ENCODE measurements at regions not wholly inside any gene's neighbourhood (a gene's known extent, or its start where the extent isn't known, plus 50 kb on each side); places are given as distances from the start of the nearest gene placed in this dataset.

DNA sequence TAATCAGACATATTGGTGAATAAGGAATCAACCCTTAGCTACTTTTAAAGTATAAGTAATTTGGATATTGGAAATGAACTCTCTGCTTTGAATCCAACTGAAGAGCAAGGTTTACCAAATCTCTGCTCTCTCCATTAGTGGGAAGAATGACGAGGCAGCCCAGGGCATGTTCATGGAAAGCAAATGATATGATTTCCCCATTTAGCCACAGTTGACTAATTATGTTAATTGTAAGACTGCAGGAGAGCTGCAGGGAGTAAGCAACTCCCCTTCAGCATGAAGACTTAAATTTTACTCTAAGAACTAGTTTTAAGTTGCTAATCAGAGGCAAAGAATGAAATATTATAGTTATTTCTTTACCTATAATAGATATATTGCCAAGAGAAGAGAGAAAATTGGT, 194.3 kb upstream of the CD180 start:
- H3K4me3 ChIP-seq (ENCODE audit: low read depth, low read length), result no peak overlapping the region

GRCh38 chr5:67383451-67383850, 186.9 kb upstream of the CD180 start:
- no peak overlapping the region for H3K4me3 ChIP-seq (ENCODE audit: low read depth, low read length)

DNA sequence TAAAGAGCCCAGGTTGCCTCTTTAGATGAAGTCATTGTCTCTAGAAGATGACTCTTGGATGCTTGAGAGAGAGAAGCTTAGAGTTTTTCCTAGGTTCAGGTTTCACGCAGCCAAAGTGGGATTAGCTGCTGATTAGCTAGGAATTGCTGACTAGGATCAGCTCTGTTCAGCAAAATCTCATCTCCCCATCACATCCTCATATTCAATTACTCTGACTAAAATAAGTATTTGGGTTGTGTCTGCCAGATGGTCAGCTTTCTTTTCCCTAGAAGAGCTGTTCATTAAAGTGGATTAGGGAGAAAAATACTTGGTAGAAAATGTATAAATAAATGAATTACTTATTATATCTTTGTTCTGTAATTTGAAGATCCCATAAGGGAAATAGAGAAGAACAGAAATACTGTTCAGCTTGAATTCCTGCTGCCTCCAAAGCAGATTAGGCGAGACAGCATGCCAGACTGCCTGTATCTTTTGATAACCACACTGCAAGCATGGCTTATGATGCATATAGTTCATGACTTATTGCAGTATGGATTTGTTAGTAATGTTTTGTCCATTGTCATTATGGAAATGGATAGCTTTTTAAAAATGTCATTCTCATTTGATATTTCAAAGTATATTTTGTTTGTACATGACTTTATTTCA, 184.8 kb upstream of the CD180 start:
- H3K4me3 ChIP-seq (ENCODE audit: low read depth, low read length), result no peak overlapping the region

DNA sequence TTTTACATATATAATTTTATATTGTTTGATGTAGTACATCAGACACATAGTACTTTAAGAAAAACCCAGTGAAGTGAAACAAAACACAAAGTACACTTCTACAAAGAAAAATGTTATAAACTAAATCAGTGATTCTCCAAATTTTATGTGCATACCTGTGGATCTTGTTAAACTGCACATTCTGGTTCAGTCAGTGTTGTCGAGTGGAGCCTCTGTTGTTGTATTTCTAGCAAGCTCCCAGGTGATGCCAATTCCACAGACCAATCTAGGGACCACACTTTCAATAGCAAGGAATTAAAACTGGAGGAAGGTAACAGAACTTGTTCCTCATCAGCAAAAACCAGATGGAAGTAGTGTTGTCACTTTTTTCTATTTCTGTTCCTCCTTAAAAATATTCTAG, 183.8 kb upstream of the CD180 start:
- H3K4me3 ChIP-seq (ENCODE audit: low read depth, low read length), result no peak overlapping the region

- H3K4me3 ChIP-seq (ENCODE audit: low read depth, low read length), result no peak overlapping the region
These were observed 183.2 kb upstream of the CD180 start for GRCh38 chr5:67379753-67380152.

DNA sequence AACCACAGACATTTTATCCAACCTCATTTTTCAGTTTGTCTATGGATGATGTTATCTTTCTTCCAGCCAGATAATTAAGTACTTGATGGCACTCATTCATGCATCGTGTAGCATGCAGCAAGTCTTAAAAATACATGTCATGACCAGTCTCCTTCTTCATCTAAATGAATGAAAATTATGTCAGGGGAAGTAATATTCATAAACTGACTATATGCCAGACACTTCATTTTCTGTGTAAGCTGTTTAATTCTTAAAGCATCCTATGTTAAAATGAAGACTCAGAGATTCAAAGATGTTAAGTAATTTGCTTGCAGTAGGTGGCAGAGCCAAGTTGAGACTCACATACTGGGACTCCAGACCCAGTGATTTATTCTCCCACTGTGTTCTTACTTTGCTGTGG, 181.7 kb upstream of the CD180 start:
- no peak overlapping the region for H3K4me3 ChIP-seq (ENCODE audit: low read depth, low read length)

DNA sequence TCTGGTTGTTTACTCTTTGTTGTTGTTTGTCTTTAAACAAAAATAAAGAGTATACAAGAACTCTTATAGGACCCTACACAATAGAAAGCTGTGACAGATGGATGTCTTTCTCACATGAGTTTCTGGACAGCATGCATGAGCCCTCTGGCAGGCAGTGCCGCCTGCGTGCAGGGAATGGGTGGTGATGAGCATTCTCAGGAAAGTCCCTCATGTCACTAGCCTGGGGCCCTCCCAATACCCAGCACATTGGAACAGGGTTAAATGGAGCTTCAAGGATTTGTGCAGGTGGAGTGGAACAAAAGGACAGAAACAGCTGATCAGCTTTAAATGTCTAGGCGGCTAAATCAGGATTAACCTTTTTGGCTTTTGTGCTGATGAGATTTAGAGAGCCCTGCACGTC, 181.0 kb upstream of the CD180 start:
- no peak overlapping the region for H3K4me3 ChIP-seq (ENCODE audit: low read depth, low read length)

- H3K4me3 ChIP-seq (ENCODE audit: low read depth, low read length), result no peak overlapping the region
These were observed 179.0 kb upstream of the CD180 start for GRCh38 chr5:67375606-67376005.

- no peak overlapping the region for H3K4me3 ChIP-seq (ENCODE audit: low read depth, low read length)
These were observed 177.8 kb upstream of the CD180 start for GRCh38 chr5:67374378-67374777.

- no peak overlapping the region for H3K4me3 ChIP-seq (ENCODE audit: low read depth, low read length)
These were observed 176.9 kb upstream of the CD180 start for GRCh38 chr5:67373518-67373917.

GRCh38 chr5:67372887-67373286, 176.3 kb upstream of the CD180 start:
- no peak overlapping the region for H3K4me3 ChIP-seq (ENCODE audit: low read depth, low read length)

GRCh38 chr5:67371924-67372323, 175.3 kb upstream of the CD180 start:
- H3K4me3 ChIP-seq (ENCODE audit: low read depth, low read length), result no peak overlapping the region

- no peak overlapping the region for H3K4me3 ChIP-seq (ENCODE audit: low read depth, low read length)
These were observed 170.2 kb upstream of the CD180 start for GRCh38 chr5:67366691-67367395.

- H3K4me3 ChIP-seq (ENCODE audit: low read depth, low read length), result no peak overlapping the region
These were observed 169.7 kb upstream of the CD180 start for GRCh38 chr5:67366276-67366675.

GRCh38 chr5:67364381-67364970, 167.9 kb upstream of the CD180 start:
- no peak overlapping the region for H3K4me3 ChIP-seq (ENCODE audit: low read depth, low read length)

DNA sequence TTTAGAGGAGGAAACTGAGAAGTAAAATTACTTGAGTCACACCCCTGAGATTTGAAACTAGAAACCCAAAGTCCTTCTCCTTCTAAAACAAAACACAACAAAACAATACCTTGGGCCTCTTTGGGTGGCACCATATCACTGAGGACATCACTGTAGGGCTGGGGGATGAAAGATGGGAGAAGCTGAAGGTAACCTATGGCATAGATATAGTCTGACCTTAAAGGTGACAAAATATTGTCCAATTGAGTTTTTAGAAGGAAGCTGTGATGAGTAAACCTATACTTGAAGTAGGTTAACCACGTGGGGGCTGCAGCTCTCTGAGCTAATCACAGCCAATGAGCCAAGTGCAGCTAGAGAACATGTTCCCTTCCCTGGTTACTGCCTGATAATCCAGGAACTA, 167.4 kb upstream of the CD180 start:
- no peak overlapping the region for H3K4me3 ChIP-seq (ENCODE audit: low read depth, low read length)

- no peak overlapping the region for H3K4me3 ChIP-seq (ENCODE audit: low read depth, low read length)
These were observed 166.6 kb upstream of the CD180 start for GRCh38 chr5:67363180-67363709.

DNA sequence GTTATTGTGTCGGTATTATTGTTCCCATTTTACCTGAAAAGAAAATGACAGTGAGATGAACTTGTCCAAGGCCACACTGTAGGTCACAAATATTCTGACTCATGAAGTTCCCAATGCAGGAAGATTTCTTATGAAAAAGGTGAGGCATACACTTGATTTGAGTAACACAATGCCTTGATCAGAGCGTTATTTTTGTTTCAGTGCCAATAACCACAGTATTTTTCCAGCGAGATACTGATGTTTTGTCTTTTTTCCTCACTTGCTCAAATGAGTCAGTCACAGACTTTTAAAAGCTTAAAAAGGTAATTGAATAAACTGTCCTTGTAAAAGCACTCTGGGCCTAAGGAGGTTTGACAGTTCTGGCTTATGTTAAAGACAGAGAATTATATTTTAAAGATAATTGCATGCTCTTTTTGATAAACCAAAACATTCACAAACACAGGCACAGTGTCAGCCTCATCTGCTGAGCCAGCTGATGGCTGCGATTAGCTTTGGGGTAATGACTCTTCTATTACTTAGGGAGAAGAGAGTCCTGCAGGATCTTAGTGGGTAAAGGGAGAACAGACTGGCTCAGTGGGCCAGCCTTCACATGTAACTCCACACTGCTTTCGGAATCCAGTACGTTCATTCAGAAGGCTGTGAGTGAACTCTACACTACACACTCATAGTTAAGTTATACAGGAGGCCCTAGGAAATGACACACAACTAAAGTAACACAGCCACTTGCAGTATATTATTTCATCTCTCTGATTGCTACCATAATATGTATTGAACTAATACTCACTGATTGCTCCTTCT, 165.5 kb upstream of the CD180 start:
- no peak overlapping the region for H3K4me3 ChIP-seq (ENCODE audit: low read depth, low read length)

DNA sequence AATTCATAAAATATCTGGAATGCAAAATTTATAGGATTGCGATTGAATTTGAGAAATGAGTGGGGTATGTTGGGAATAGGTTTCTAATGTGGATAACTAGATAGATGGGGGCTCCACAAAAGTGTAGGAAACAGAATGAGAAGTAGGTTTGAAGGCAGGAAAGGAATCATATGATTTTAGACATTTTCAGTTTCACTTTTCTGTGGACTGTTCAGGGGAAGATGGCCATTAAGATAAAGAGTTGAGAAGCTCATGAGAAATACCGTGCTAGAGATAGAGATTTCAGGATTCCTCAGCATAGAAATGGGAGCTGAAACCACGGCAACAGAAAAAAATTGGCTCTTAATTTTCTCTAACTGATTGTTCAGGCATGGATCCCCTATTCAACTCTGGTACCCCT, 163.4 kb upstream of the CD180 start:
- no peak overlapping the region for H3K4me3 ChIP-seq (ENCODE audit: low read depth, low read length)

GRCh38 chr5:67358186-67358585, 161.6 kb upstream of the CD180 start:
- H3K4me3 ChIP-seq (ENCODE audit: low read depth, low read length), result no peak overlapping the region

DNA sequence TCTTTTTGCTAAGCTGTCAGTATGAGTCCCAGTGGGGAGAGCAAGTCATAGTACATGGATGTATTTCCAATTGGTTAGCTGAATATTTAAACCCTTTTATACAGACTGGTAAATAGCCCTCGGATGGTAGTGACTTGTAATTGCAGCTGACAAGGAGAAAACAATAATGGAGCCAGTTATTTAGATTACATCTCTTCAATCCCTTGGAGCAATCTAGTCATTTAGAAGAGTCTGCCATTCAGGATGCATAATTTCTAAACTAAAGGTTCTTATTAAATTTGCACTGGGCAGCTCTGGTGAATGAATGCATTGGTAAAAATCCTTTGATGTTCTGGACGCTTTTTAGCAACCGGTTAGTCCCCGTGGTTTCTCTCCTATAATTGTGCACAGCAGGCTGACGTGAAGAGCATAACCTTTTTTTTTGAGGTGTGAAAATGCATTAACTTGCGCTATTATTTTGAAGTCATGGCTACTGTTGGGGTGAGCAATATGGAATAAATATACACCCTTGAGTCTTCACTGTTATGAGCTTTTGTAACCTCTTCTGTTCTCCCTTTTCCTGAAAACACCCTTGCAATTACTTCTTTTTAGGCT, 158.6 kb upstream of the CD180 start:
- H3K4me3 ChIP-seq (ENCODE audit: low read depth, low read length), result no peak overlapping the region
